Lung (tissue), 11 donors: ENCODE measurements at regions not wholly inside any gene's neighbourhood (a gene's known extent, or its start where the extent isn't known, plus 50 kb on each side); places are given as distances from the start of the nearest gene placed in this dataset.

Experiments
- ATAC-seq: fragments of 200-7000 bp; cut with Tn5 transposase; one replicate; pipeline ENCODE4 v1.9.1; 2020; ENCODE audit warnings: moderate number of reproducible peaks; ENCODE audit not compliant: insufficient read depth, low FRiP score
- DNase-seq, 3 donors: peaks; one replicate each; pipeline ENCODE4 v3.0.0-alpha.2; 2013 to 2017
- H3K27ac ChIP-seq, 2 donors: one replicate each; pipeline ENCODE4 v1.5.1; 2013; ENCODE audit warnings: mild to moderate bottlenecking in 2 of 2, moderate library complexity in 2 of 2, control low read depth in 1 of 2, inconsistent platforms in 1 of 2, low read depth in 1 of 2, low read length in 1 of 2
- H3K27me3 ChIP-seq, 3 donors: one replicate each; pipeline ENCODE4 v1.5.1; 2013; ENCODE audit warnings: low read length in 2 of 3; ENCODE audit not compliant: control insufficient read depth in 3 of 3, insufficient read depth in 3 of 3
- H3K36me3 ChIP-seq, 4 donors: one replicate each; pipeline ENCODE4 v1.5.1; 2013; ENCODE audit warnings: low read length in 4 of 4, mild to moderate bottlenecking in 1 of 4, moderate library complexity in 1 of 4; ENCODE audit not compliant: control insufficient read depth in 4 of 4, insufficient read depth in 4 of 4
- H3K4me1 ChIP-seq, 5 donors: one replicate each; pipeline ENCODE4 v1.5.1; 2013; ENCODE audit warnings: low read length in 5 of 5, mild to moderate bottlenecking in 2 of 5, moderate library complexity in 1 of 5; ENCODE audit not compliant: control insufficient read depth in 5 of 5, insufficient read depth in 5 of 5
- H3K4me3 ChIP-seq: one replicate; pipeline ENCODE4 v1.5.1; 2013; ENCODE audit warnings: mild to moderate bottlenecking, control low read depth, moderate library complexity
- H3K9ac ChIP-seq, 2 donors: one replicate each; pipeline ENCODE4 v1.5.1; 2013; ENCODE audit warnings: low read length in 2 of 2, control low read depth in 1 of 2; ENCODE audit not compliant: insufficient read depth in 1 of 2
- H3K9me3 ChIP-seq, 4 donors: one replicate each; pipeline ENCODE4 v1.5.1; 2013; ENCODE audit warnings: low read length in 3 of 4, mild to moderate bottlenecking in 1 of 4, moderate library complexity in 1 of 4; ENCODE audit not compliant: control insufficient read depth in 4 of 4, insufficient read depth in 3 of 4
- CTCF ChIP-seq: IDR thresholded peaks from 2 replicates; pipeline ENCODE4 v1.5.1; 2012; ENCODE audit warnings: mild to moderate bottlenecking; ENCODE audit errors: control extremely low read depth, extremely low read depth
- WGBS, 2 donors: extraction: QIAGEN DNeasy Blood & Tissue Kit; methylation state at CpG; one replicate each; pipeline ENCODE4 v1.1.7; 2013; 5-methylcytosine and 5-hydroxymethylcytosine counted together
- donor health status: control.
- donor health status: control.
- donor health status: Bipolar disorder and iron deficiency.
- donor health status: healthy.
- donor health status: DM: yes; HTN: yes; CAD: no.

DNA sequence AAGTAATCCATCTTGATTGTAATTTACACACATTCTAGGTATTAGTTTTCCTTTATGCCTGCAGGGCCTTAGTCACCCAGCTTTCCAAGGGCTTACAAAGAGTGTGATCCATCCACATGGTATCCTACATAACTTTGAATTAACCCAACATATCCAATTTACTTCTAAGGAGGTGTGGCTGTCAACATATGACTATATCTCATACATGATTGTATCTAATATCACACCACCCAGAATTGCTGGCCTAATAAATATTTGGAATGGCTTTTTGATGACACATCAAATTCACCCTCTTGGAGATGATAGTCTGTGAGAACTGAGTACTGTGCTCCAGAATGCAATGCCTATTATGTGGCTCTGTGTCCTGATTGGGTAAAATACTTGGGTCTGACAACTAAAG lies 363.3 kb upstream of the GRIN3A start:
- Histone ChIP-seq H3K9me3 (no peaks in the 10 kb centered on the region), H3K4me1 (no peaks in the 10 kb centered on the region), H3K9ac (no peak overlapping the region), H3K36me3 (no peaks in the 10 kb centered on the region), H3K27ac (no peak overlapping the region), H3K27me3 (no peaks in the 10 kb centered on the region), H3K4me3 (no peak overlapping the region)
- ATAC-seq = no peak
- DNase-seq = no peak
- TF ChIP-seq CTCF = no peak

- Histone ChIP-seq H3K4me3 (no peak overlapping the region), H3K36me3 (no peaks in the 10 kb centered on the region), H3K4me1 (no peaks in the 10 kb centered on the region), H3K9ac (no peak overlapping the region), H3K9me3 (no peaks in the 10 kb centered on the region), H3K27me3 (no peaks in the 10 kb centered on the region), H3K27ac (no peak overlapping the region)
- WGBS, 2 donors = 57 to 73% methylated on average over 2 of the region's 2 CpGs
- ATAC-seq (no peak), DNase-seq (no peak)
- TF ChIP-seq CTCF = no peak
Observed at GRCh38 chr9:102087141-102087540, 348.7 kb upstream of the GRIN3A start.

GRCh38 chr9:102085548-102085947 lies 347.1 kb upstream of the GRIN3A start:
- H3K9me3 ChIP-seq = no peaks in the 10 kb centered on the region
- ATAC-seq = no peak
- DNase-seq = no peak
- H3K27me3 ChIP-seq = no peaks in the 10 kb centered on the region
- no peaks in the 10 kb centered on the region for H3K4me1 ChIP-seq
- H3K9ac ChIP-seq = no peak overlapping the region
- no peak overlapping the region for H3K4me3 ChIP-seq
- no peak overlapping the region for H3K27ac ChIP-seq
- no peaks in the 10 kb centered on the region for H3K36me3 ChIP-seq
- no peak for TF ChIP-seq CTCF

DNA sequence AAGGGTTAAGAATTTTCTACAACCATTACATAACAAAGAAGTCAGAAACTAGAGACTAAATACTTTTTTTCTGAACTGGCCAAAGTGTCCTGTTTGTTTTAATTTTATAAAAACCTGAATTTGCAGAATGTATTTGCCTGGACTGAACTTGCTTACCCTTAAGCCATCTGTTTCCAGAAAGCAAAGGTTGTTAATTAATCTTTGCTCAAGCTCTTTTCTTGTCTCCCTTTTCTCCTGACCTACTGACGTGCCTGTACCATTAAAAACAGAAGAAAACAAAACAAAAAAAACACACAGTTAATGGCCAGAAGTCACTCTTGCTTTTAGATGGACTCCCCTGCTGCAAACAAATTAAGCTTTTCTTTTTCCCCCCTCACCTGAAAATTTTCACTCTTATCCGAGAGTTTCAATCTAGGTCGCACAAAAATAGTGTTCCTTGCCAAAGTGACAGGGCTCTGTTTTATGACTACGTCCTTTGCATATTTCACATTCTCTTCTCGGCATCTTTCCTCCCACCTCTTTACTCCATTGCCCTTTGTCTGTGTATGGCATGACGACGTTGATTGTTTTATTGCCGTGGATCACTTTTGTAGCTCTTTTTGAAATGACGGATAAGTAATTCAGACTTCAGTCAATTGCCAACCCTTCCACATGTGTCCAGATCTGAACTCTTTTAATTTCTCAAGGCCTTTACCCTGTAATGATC lies 333.8 kb upstream of the GRIN3A start:
- Histone ChIP-seq H3K36me3 (no peaks in the 10 kb centered on the region), H3K4me3 (no peak overlapping the region), H3K27me3 (no peaks in the 10 kb centered on the region), H3K27ac (no peak overlapping the region), H3K4me1 (no peaks in the 10 kb centered on the region), H3K9me3 (no peaks in the 10 kb centered on the region), H3K9ac (no peak overlapping the region)
- no peak for TF ChIP-seq CTCF
- ATAC-seq (no peak), DNase-seq (no peak)
- WGBS, 2 donors = 65 to 79% methylated on average over 9 of the region's 9 CpGs
